IPS DF 19.7 (cell line): ENCODE measurements at regions not wholly inside any gene's neighbourhood (a gene's known extent, or its start where the extent isn't known, plus 50 kb on each side); places are given as distances from the start of the nearest gene placed in this dataset.

Source experiments
- DNase-seq: peaks from one replicate; pipeline ENCODE4 v3.0.0-alpha.2; 2013; ENCODE audit warnings: low read depth, low spot score

GRCh38 chr7:112882991-112883390, 92.8 kb upstream of the TMEM168 start:
- no peak for DNase-seq

GRCh38 chr7:112882511-112882910, 92.3 kb upstream of the TMEM168 start:
- DNase-seq, result no peak

- DNase-seq, result no peak
Observed at GRCh38 chr7:112882022-112882421, 91.8 kb upstream of the TMEM168 start.

GRCh38 chr7:112880818-112881418, 90.7 kb upstream of the TMEM168 start:
- DNase-seq, result no peak

- no peak for DNase-seq
Observed at GRCh38 chr7:112877691-112878460, 87.7 kb upstream of the TMEM168 start.

GRCh38 chr7:112876877-112877276, 86.7 kb upstream of the TMEM168 start:
- DNase-seq, result no peak

GRCh38 chr7:112874909-112875308, 84.7 kb upstream of the TMEM168 start:
- DNase-seq, result no peak

GRCh38 chr7:112873831-112874553, 83.8 kb upstream of the TMEM168 start:
- no peak for DNase-seq

- DNase-seq, result peak; percentile 40
Observed at GRCh38 chr7:112869111-112869774, 79.0 kb upstream of the TMEM168 start.

- no peak for DNase-seq
Observed at GRCh38 chr7:112868609-112869008, 78.4 kb upstream of the TMEM168 start.

GRCh38 chr7:112866424-112866823, 76.2 kb upstream of the TMEM168 start:
- DNase-seq, result no peak

GRCh38 chr7:112864380-112864779, 74.2 kb upstream of the TMEM168 start:
- DNase-seq, result no peak

GRCh38 chr7:112858838-112859237, 68.6 kb upstream of the TMEM168 start:
- DNase-seq, result no peak

- no peak for DNase-seq
Observed at GRCh38 chr7:112855227-112855626, 65.0 kb upstream of the TMEM168 start.

GRCh38 chr7:112854169-112854568, 64.0 kb upstream of the TMEM168 start:
- DNase-seq, result no peak

- no peak for DNase-seq
Observed at GRCh38 chr7:112853422-112853821, 63.2 kb upstream of the TMEM168 start.

- no peak for DNase-seq
Observed at GRCh38 chr7:112843151-112843550, 53.0 kb upstream of the TMEM168 start.
